ENCODE measurements at regions not wholly inside any gene's neighbourhood (a gene's known extent, or its start where the extent isn't known, plus 50 kb on each side); places are given as distances from the start of the nearest gene placed in this dataset.
"Not testable (repeated sequence)": the region's sequence is repeated elsewhere in the genome, so short reads cannot be mapped to it uniquely, and the experiment has no call there.

GRCh38 chrX:82703551-82703950 is 804.5 kb upstream of the POU3F4 start:
- no peaks in the 10 kb centered on the region for H3K27me3 ChIP-seq (replicated peaks; ENCODE audit: insufficient read depth)
- no peaks in the 10 kb centered on the region for H3F3A ChIP-seq (ENCODE audit: insufficient read depth)
- no peaks in the 10 kb centered on the region for H3K4me1 ChIP-seq (ENCODE audit: insufficient read depth)
- H2AFZ ChIP-seq: no peak overlapping the region
- 0% methylated on average over 3 to 5 of the region's 5 CpGs for WGBS, 2 experiments (ENCODE audit: low coverage in 1 of 2, low lambda C conversion rate in 2 of 2, missing lambda C conversion rate in 2 of 2)
- no peak overlapping the region for H3K27ac ChIP-seq
- no peak for TF ChIP-seq EZH2phosphoT487 (IDR thresholded peaks at IDR 0.05; ENCODE audit: insufficient read depth, low read depth)
- TF ChIP-seq EZH2 (IDR thresholded peaks at IDR 0.05; ENCODE audit: insufficient read depth, poor library complexity, severe bottlenecking): no peak
- H3K9me2 ChIP-seq (ENCODE audit: insufficient read depth): no peaks in the 10 kb centered on the region
- H4K20me1 ChIP-seq (ENCODE audit: insufficient read depth): no peaks in the 10 kb centered on the region
- H3K4me2 ChIP-seq (ENCODE audit: unreplicated experiment): no peak overlapping the region
- H3K79me2 ChIP-seq (ENCODE audit: insufficient read depth): no peaks in the 10 kb centered on the region
- H3K9me3 ChIP-seq (ENCODE audit: low read depth): no peaks in the 10 kb centered on the region
- no peak for DNase-seq
- no peaks in the 10 kb centered on the region for H3K36me3 ChIP-seq (ENCODE audit: low read depth)
- no peak overlapping the region for H3K9ac ChIP-seq
- in situ Hi-C loops (cut with MboI): no loop called here
- H3K4me3 ChIP-seq: no peak overlapping the region

GRCh38 chrX:82711457-82711856 is 796.6 kb upstream of the POU3F4 start:
- Histone ChIP-seq H4K20me1 (ENCODE audit: insufficient read depth) (no peaks in the 10 kb centered on the region), H3K36me3 (ENCODE audit: low read depth) (no peaks in the 10 kb centered on the region), H3K9me3 (ENCODE audit: low read depth) (no peaks in the 10 kb centered on the region), H3K27ac (no peak overlapping the region), H3F3A (ENCODE audit: insufficient read depth) (no peaks in the 10 kb centered on the region), H3K4me1 (ENCODE audit: insufficient read depth) (no peaks in the 10 kb centered on the region), H3K79me2 (ENCODE audit: insufficient read depth) (no peaks in the 10 kb centered on the region), H3K4me3 (no peak overlapping the region), H3K4me2 (ENCODE audit: unreplicated experiment) (no peak overlapping the region), H3K27me3 (replicated peaks; ENCODE audit: insufficient read depth) (no peaks in the 10 kb centered on the region), H2AFZ (no peak overlapping the region), H3K9me2 (ENCODE audit: insufficient read depth) (no peaks in the 10 kb centered on the region), H3K9ac (no peak overlapping the region)
- TF ChIP-seq EZH2 (IDR thresholded peaks at IDR 0.05; ENCODE audit: insufficient read depth, poor library complexity, severe bottlenecking) (no peak), EZH2phosphoT487 (IDR thresholded peaks at IDR 0.05; ENCODE audit: insufficient read depth, low read depth) (no peak)
- in situ Hi-C loops (cut with MboI): no loop called here
- WGBS, 2 experiments (ENCODE audit: low coverage in 1 of 2, low lambda C conversion rate in 2 of 2, missing lambda C conversion rate in 2 of 2): 1 to 8% methylated on average over 4 of the region's 4 CpGs
- no peak for DNase-seq

GRCh38 chrX:82721891-82722290 is 786.2 kb upstream of the POU3F4 start:
- WGBS, 2 experiments (ENCODE audit: low coverage in 1 of 2, low lambda C conversion rate in 2 of 2, missing lambda C conversion rate in 2 of 2): 35 to 50% methylated on average over 1 of the region's 1 CpG
- no peak for TF ChIP-seq EZH2phosphoT487 (IDR thresholded peaks at IDR 0.05; ENCODE audit: insufficient read depth, low read depth)
- TF ChIP-seq EZH2 (IDR thresholded peaks at IDR 0.05; ENCODE audit: insufficient read depth, poor library complexity, severe bottlenecking): no peak
- in situ Hi-C loops (cut with MboI): no loop called here
- Histone ChIP-seq H3K9me3 (ENCODE audit: low read depth) (no peaks in the 10 kb centered on the region), H3K4me3 (no peak overlapping the region), H3K9me2 (ENCODE audit: insufficient read depth) (no peaks in the 10 kb centered on the region), H3K36me3 (ENCODE audit: low read depth) (no peaks in the 10 kb centered on the region), H3K9ac (no peak overlapping the region), H3K27me3 (replicated peaks; ENCODE audit: insufficient read depth) (no peaks in the 10 kb centered on the region), H3K79me2 (ENCODE audit: insufficient read depth) (no peaks in the 10 kb centered on the region), H4K20me1 (ENCODE audit: insufficient read depth) (no peaks in the 10 kb centered on the region), H3K4me2 (ENCODE audit: unreplicated experiment) (no peak overlapping the region), H2AFZ (no peak overlapping the region), H3F3A (ENCODE audit: insufficient read depth) (no peaks in the 10 kb centered on the region), H3K4me1 (ENCODE audit: insufficient read depth) (no peaks in the 10 kb centered on the region), H3K27ac (no peak overlapping the region)
- no peak for DNase-seq

DNA sequence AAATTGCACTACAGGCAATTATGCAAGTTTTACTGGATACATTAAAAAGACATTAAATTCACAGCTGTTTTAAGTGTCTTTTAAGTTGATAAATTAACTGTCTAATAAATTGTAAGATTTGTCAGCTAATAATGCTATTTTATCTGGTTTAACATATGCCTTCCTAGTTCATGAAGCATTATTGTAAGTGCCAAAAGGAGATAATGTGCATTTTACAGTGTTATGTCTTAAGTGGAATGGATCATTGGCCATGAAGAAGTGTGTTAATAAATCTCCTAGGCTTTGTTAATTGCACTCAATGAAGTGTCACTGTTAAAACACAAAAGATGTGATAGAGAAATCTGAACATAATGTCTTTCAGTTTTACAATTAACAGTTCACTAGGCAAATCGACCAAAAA is 784.3 kb upstream of the POU3F4 start:
- no peak for DNase-seq
- H3K9me2 ChIP-seq (ENCODE audit: insufficient read depth): no peaks in the 10 kb centered on the region
- H3K27me3 ChIP-seq (replicated peaks; ENCODE audit: insufficient read depth): no peaks in the 10 kb centered on the region
- no peak overlapping the region for H3K4me3 ChIP-seq
- H3K36me3 ChIP-seq (ENCODE audit: low read depth): no peaks in the 10 kb centered on the region
- H3K9ac ChIP-seq: no peak overlapping the region
- 0 to 4% methylated on average over 1 of the region's 1 CpG for WGBS, 2 experiments (ENCODE audit: low coverage in 1 of 2, low lambda C conversion rate in 2 of 2, missing lambda C conversion rate in 2 of 2)
- H3K4me1 ChIP-seq (ENCODE audit: insufficient read depth): no peaks in the 10 kb centered on the region
- H3K27ac ChIP-seq: no peak overlapping the region
- no peak overlapping the region for H3K4me2 ChIP-seq (ENCODE audit: unreplicated experiment)
- no peak for TF ChIP-seq EZH2 (IDR thresholded peaks at IDR 0.05; ENCODE audit: insufficient read depth, poor library complexity, severe bottlenecking)
- TF ChIP-seq EZH2phosphoT487 (IDR thresholded peaks at IDR 0.05; ENCODE audit: insufficient read depth, low read depth): no peak
- H2AFZ ChIP-seq: no peak overlapping the region
- no peaks in the 10 kb centered on the region for H4K20me1 ChIP-seq (ENCODE audit: insufficient read depth)
- H3K9me3 ChIP-seq (ENCODE audit: low read depth): no peaks in the 10 kb centered on the region
- in situ Hi-C loops (cut with MboI): no loop called here
- H3K79me2 ChIP-seq (ENCODE audit: insufficient read depth): no peaks in the 10 kb centered on the region
- H3F3A ChIP-seq (ENCODE audit: insufficient read depth): no peaks in the 10 kb centered on the region

DNA sequence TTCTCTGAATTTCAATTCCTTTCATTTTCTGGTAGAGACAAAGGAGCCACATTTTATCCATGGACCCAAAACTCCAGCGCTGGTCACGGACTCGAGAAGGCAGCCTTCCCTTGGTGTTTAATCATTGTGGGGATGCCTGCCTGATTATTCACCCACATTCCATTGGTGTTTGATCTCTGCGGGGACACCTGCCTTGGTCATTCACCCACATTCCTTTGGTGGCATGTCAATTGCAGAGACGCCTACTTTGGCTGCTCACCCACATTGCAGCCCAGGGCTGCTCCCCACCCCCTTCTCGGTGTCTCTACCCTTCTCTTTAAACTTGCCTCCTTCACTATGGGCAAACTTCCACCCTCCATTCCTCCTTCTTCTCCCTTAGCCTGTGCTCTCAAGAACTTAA is 780.7 kb upstream of the POU3F4 start:
- H3K9me2 ChIP-seq (ENCODE audit: insufficient read depth); H3K9me3 ChIP-seq (ENCODE audit: low read depth); in situ Hi-C loops (cut with MboI); H3K9ac ChIP-seq; H3K4me1 ChIP-seq (ENCODE audit: insufficient read depth); DNase-seq; H3K27ac ChIP-seq; H3K27me3 ChIP-seq (replicated peaks; ENCODE audit: insufficient read depth); H3K4me3 ChIP-seq; H2AFZ ChIP-seq; H4K20me1 ChIP-seq (ENCODE audit: insufficient read depth); H3K4me2 ChIP-seq (ENCODE audit: unreplicated experiment); H3K79me2 ChIP-seq (ENCODE audit: insufficient read depth); H3F3A ChIP-seq (ENCODE audit: insufficient read depth); H3K36me3 ChIP-seq (ENCODE audit: low read depth): not testable (repeated sequence)
- WGBS, 2 experiments (ENCODE audit: low coverage in 1 of 2, low lambda C conversion rate in 2 of 2, missing lambda C conversion rate in 2 of 2): 33 to 38% methylated on average over 6 of the region's 6 CpGs

Data from GM23248 (cell line).